Endothelial cell of umbilical vein (primary cell): ENCODE measurements at regions not wholly inside any gene's neighbourhood (a gene's known extent, or its start where the extent isn't known, plus 50 kb on each side); places are given as distances from the start of the nearest gene placed in this dataset.

ENCODE experiments used
- BruUV-seq: library from RNA; stranded (reverse); fragments of 400-500 nt; replicated peaks from 2 replicates; lab custom pipeline; 2021; lab: Mats Ljungman, UMichigan
- CTCF ChIA-PET: fragments of 300-600, 350-600 bp; sonication (Branson Sonifier 250); formaldehyde crosslinking; loops from one replicate; lab custom pipeline; 2021; ENCODE audit warnings: antibody characterized with exemption, inconsistent platforms; lab: Charles Lee
- POLR2A ChIA-PET: fragments of 300-600, 350-600 bp; sonication (Branson Sonifier 250); formaldehyde crosslinking; loops from one replicate; lab custom pipeline; 2021; ENCODE audit warnings: antibody characterized with exemption, inconsistent platforms; lab: Charles Lee
- DNase-seq: peaks from one replicate; pipeline ENCODE4 v3.0.0-alpha.2; 2011; ENCODE audit warnings: low read depth, low spot score
- FAIRE-seq: peaks from 2 replicates; lab custom pipeline; 2011; peaks lifted over from hg19 to GRCh38; lab: Jason Lieb, UNC
- H2AFZ ChIP-seq: 2 replicates; pipeline ENCODE4 v1.6.0; 2012; ENCODE audit warnings: low read depth, low read length, control low read depth, inconsistent platforms
- H3K27ac ChIP-seq: 2 replicates; pipeline ENCODE4 v1.5.1; 2011; ENCODE audit warnings: low read depth, mild to moderate bottlenecking, control low read depth, low read length, moderate library complexity; ENCODE audit not compliant: insufficient read depth
- H3K27me3 ChIP-seq, 2 experiments: 2 replicates each; pipeline versions ENCODE4 v1.6.0 to v1.6.1; 2011; ENCODE audit warnings: low read length in 2 of 2, mixed read lengths in 1 of 2; ENCODE audit not compliant: control insufficient read depth in 2 of 2, insufficient read depth in 2 of 2
- H3K36me3 ChIP-seq, 2 experiments: 2 replicates in 1 of 2; 3 replicates in 1 of 2; pipeline ENCODE4 v1.5.1; 2011; ENCODE audit warnings: low read length in 2 of 2, mild to moderate bottlenecking in 1 of 2, moderate library complexity in 1 of 2; ENCODE audit not compliant: control insufficient read depth in 2 of 2, insufficient read depth in 2 of 2; ENCODE audit errors: extremely low read depth in 1 of 2
- H3K4me1 ChIP-seq: 3 replicates; pipeline ENCODE4 v1.5.1; 2011; ENCODE audit warnings: mild to moderate bottlenecking, low read length; ENCODE audit not compliant: control insufficient read depth, insufficient read depth; ENCODE audit errors: extremely low read depth
- H3K4me2 ChIP-seq: 2 replicates; pipeline ENCODE4 v1.6.1; 2011; ENCODE audit warnings: low read length, control low read depth, mixed read lengths; ENCODE audit not compliant: insufficient read depth
- H3K4me3 ChIP-seq, 3 experiments: fragments of 200-600 bp in 1 of 3; sonication (generic), shearing (Covaris generic) in 1 of 3; replicated peaks in 1 of 3; 2 replicates each; pipeline ENCODE4 v1.5.1; 2011 to 2016; ENCODE audit warnings: control low read depth in 3 of 3, low read length in 3 of 3, mild to moderate bottlenecking in 2 of 3, inconsistent platforms in 1 of 3, low read depth in 1 of 3, moderate library complexity in 1 of 3; ENCODE audit not compliant: insufficient read depth in 1 of 3
- H3K79me2 ChIP-seq: 2 replicates; pipeline ENCODE4 v1.6.0; 2012; ENCODE audit warnings: low read length, inconsistent platforms; ENCODE audit not compliant: control insufficient read depth, insufficient read depth
- H3K9ac ChIP-seq: replicated peaks from 2 replicates; pipeline ENCODE3; 2011; ENCODE audit warnings: low read length, control low read depth; ENCODE audit not compliant: insufficient read depth; ENCODE audit errors: extremely low read depth
- H3K9me1 ChIP-seq: replicated peaks from 3 replicates; pipeline ENCODE4 v1.6.0; 2011; ENCODE audit warnings: mild to moderate bottlenecking, low read length; ENCODE audit not compliant: control insufficient read depth, insufficient read depth; ENCODE audit errors: extremely low read depth
- H3K9me3 ChIP-seq: replicated peaks from 2 replicates; pipeline ENCODE4 v1.5.1; 2012; ENCODE audit warnings: low read length, inconsistent platforms; ENCODE audit not compliant: control insufficient read depth, insufficient read depth
- H4K20me1 ChIP-seq: replicated peaks from 2 replicates; pipeline ENCODE3; 2011; ENCODE audit warnings: mild to moderate bottlenecking, low read length; ENCODE audit not compliant: control insufficient read depth, insufficient read depth; ENCODE audit errors: extremely low read depth
- CTCF ChIP-seq, 2 donors: IDR thresholded peaks; 1 replicate in 1 of 2; 2 replicates in 1 of 2; pipeline ENCODE4 v1.5.1; 2011; ENCODE audit warnings: low read length in 2 of 2, mild to moderate bottlenecking in 2 of 2, moderate library complexity in 2 of 2, control low read depth in 1 of 2, inconsistent platforms in 1 of 2, low read depth in 1 of 2; ENCODE audit not compliant: insufficient read depth in 1 of 2; ENCODE audit errors: extremely low read depth in 1 of 2
- EZH2 ChIP-seq: IDR thresholded peaks from 2 replicates; pipeline ENCODE4 v1.6.1; 2012; ENCODE audit warnings: borderline replicate concordance, low read depth, mild to moderate bottlenecking, moderate library complexity, low read length, inconsistent platforms; ENCODE audit not compliant: severe bottlenecking
- FOS ChIP-seq: IDR thresholded peaks from 2 replicates; pipeline ENCODE4 v1.6.1; 2011; ENCODE audit warnings: mild to moderate bottlenecking, low read length, moderate library complexity, borderline replicate concordance; ENCODE audit not compliant: insufficient read depth
- GATA2 ChIP-seq: IDR thresholded peaks from 2 replicates; pipeline ENCODE4 v1.7.0; 2011; ENCODE audit warnings: low read depth, mild to moderate bottlenecking, moderate library complexity, mixed read lengths, low read length; ENCODE audit not compliant: insufficient read length, insufficient read depth
- JUN ChIP-seq: IDR thresholded peaks from 2 replicates; pipeline ENCODE4 v1.6.1; 2011; ENCODE audit warnings: borderline replicate concordance, low read depth; ENCODE audit not compliant: insufficient read length, insufficient read depth
- MYC ChIP-seq: IDR thresholded peaks from one replicate; pipeline ENCODE4 v1.6.1; 2011; ENCODE audit warnings: mild to moderate bottlenecking, low read depth, low read length
- POLR2AphosphoS5 ChIP-seq: IDR thresholded peaks from 2 replicates; pipeline ENCODE4 v1.6.1; 2012; ENCODE audit warnings: low read depth, mild to moderate bottlenecking, control low read depth, low read length, moderate library complexity; ENCODE audit not compliant: insufficient read depth
- dilution Hi-C: fragments of 300-500 bp; cut with MboI; formaldehyde crosslinking; loops from one replicate; pipeline ENCODE4 v1.15.0; 2019; ENCODE audit warnings: low sequenced_read_pairs; ENCODE audit not compliant: extremely low pct_ligation_motif_present
- intact Hi-C: fragments of 100-400 bp; cut with micrococcal nuclease; formaldehyde crosslinking; loops from one replicate; pipeline ENCODE4 v1.10.0; 2022
- TF ChIP-seq, protein P1 (sequence below): IDR thresholded peaks from 2 replicates; pipeline ENCODE4 v1.6.1; 2011; ENCODE audit not compliant: insufficient read depth, insufficient read length

GRCh38 chr9:3656224-3656623, 130.4 kb upstream of the RFX3 start:
- Histone ChIP-seq H3K79me2 (no peaks in the 10 kb centered on the region), H3K27me3 (peaks cover 2 to 4% of the 10 kb centered on the region in 2 experiments), H3K36me3 (no peaks in the 10 kb centered on the region), H3K4me2 (no peak overlapping the region), H3K9me1 (no peaks in the 10 kb centered on the region), H3K27ac (no peak overlapping the region), H2AFZ (no peak overlapping the region), H3K9me3 (no peaks in the 10 kb centered on the region), H3K4me1 (no peaks in the 10 kb centered on the region), H4K20me1 (no peaks in the 10 kb centered on the region), H3K9ac (no peak overlapping the region), H3K4me3 (no peak overlapping the region)
- POLR2A ChIA-PET, result no interaction called here
- dilution Hi-C loops (no loop called here), intact Hi-C loops (no loop called here)
- no peak for FAIRE-seq
- BruUV-seq, result no TSS peak
- no peak for DNase-seq
- TF ChIP-seq EZH2, result no peak
- TF ChIP-seq, protein P1, sequence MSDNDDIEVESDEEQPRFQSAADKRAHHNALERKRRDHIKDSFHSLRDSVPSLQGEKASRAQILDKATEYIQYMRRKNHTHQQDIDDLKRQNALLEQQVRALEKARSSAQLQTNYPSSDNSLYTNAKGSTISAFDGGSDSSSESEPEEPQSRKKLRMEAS, result no peak
- TF ChIP-seq MYC, result no peak
- TF ChIP-seq FOS, result no peak
- TF ChIP-seq GATA2, result no peak
- no peak for TF ChIP-seq JUN
- TF ChIP-seq POLR2AphosphoS5, result no peak
- CTCF ChIA-PET, result no interaction called here

GRCh38 chr9:3650994-3651622, 125.3 kb upstream of the RFX3 start:
- DNase-seq (no peak), FAIRE-seq (no peak)
- Histone ChIP-seq H3K79me2 (no peaks in the 10 kb centered on the region), H3K4me2 (no peak overlapping the region), H4K20me1 (no peaks in the 10 kb centered on the region), H3K9me3 (no peaks in the 10 kb centered on the region), H3K9me1 (no peaks in the 10 kb centered on the region), H3K36me3 (no peaks in the 10 kb centered on the region), H2AFZ (no peak overlapping the region), H3K4me3 (no peak overlapping the region), H3K9ac (no peak overlapping the region), H3K27ac (no peak overlapping the region), H3K4me1 (no peaks in the 10 kb centered on the region), H3K27me3 (no peaks in the 10 kb centered on the region)
- intact Hi-C loops, result no loop called here
- TF ChIP-seq GATA2 (no peak), POLR2AphosphoS5 (no peak), MYC (no peak), FOS (no peak), CTCF (IDR thresholded peaks at IDR 0.05; ENCODE audit: extremely low read depth in 1 of 2, insufficient read depth in 1 of 2, low read depth in 1 of 2, low read length in 2 of 2) (no peak)
- ChIA-PET POLR2A (no interaction called here), CTCF (no interaction called here)
- dilution Hi-C loops, result no loop called here
- BruUV-seq, result no TSS peak
